H1 (cell line): ENCODE measurements at regions not wholly inside any gene's neighbourhood (a gene's known extent, or its start where the extent isn't known, plus 50 kb on each side); places are given as distances from the start of the nearest gene placed in this dataset.

Experiments used
- CTCF ChIA-PET: fragments of 300-600 bp; sonication (Branson Sonifier 250); formaldehyde crosslinking; loops from one replicate; lab custom pipeline; 2021; ENCODE audit not compliant: partially characterized antibody; lab: Charles Lee
- POLR2A ChIA-PET: fragments of 300-600 bp; sonication (Branson Sonifier 250); formaldehyde crosslinking; loops from one replicate; lab custom pipeline; 2021; ENCODE audit warnings: inconsistent platforms; ENCODE audit not compliant: partially characterized antibody; lab: Charles Lee
- DNase-seq, 2 experiments: peaks; one replicate each; pipeline versions ENCODE4 v3.0.0 to v3.0.0-alpha.2; 2010 to 2022; ENCODE audit warnings: low spot score in 2 of 2, low read depth in 1 of 2, mixed read lengths in 1 of 2
- FAIRE-seq: peaks from 2 replicates; lab custom pipeline; 2011; peaks lifted over from hg19 to GRCh38; lab: Jason Lieb, UNC
- H2AFZ ChIP-seq: 2 replicates; pipeline ENCODE4 v1.8.1; 2012; ENCODE audit warnings: low read length, inconsistent platforms
- H2AK5ac ChIP-seq: 2 replicates; pipeline ENCODE4 v1.6.1; 2013; ENCODE audit warnings: low read depth, low read length
- H2BK120ac ChIP-seq: replicated peaks from 2 replicates; pipeline ENCODE3; 2013; ENCODE audit warnings: low read depth, low read length, inconsistent platforms
- H2BK12ac ChIP-seq: 2 replicates; pipeline ENCODE4 v1.6.1; 2013; ENCODE audit warnings: low read depth, low read length
- H2BK15ac ChIP-seq: 2 replicates; pipeline ENCODE4 v1.6.1; 2013; ENCODE audit warnings: low read length
- H2BK20ac ChIP-seq: 2 replicates; pipeline ENCODE4 v1.6.1; 2013; ENCODE audit warnings: low read length
- H2BK5ac ChIP-seq: 2 replicates; pipeline ENCODE4 v1.6.1; 2013; ENCODE audit warnings: low read depth, low read length
- H3K14ac ChIP-seq: 2 replicates; pipeline ENCODE4 v1.6.1; 2013; ENCODE audit warnings: inconsistent platforms; ENCODE audit not compliant: insufficient read length
- H3K18ac ChIP-seq: 2 replicates; pipeline ENCODE4 v1.6.1; 2013; ENCODE audit warnings: low read length; ENCODE audit errors: extremely low read depth
- H3K23ac ChIP-seq: 2 replicates; pipeline ENCODE4 v1.6.1; 2013; ENCODE audit warnings: inconsistent platforms; ENCODE audit not compliant: insufficient read length
- H3K23me2 ChIP-seq: 2 replicates; pipeline ENCODE4 v1.6.1; 2013; ENCODE audit warnings: low read depth, low read length
- H3K27ac ChIP-seq: 2 replicates; pipeline ENCODE4 v1.6.1; 2011; ENCODE audit warnings: low read depth, low read length, inconsistent platforms
- H3K27me3 ChIP-seq, 4 experiments: replicated peaks in 1 of 4; 1 replicate in 1 of 4; 2 replicates in 3 of 4; pipeline versions ENCODE4 v1.6.1 to v1.8.1; 2011 to 2013; ENCODE audit warnings: low read length in 3 of 4, mild to moderate bottlenecking in 3 of 4, inconsistent platforms in 2 of 4, mixed read lengths in 2 of 4, moderate library complexity in 1 of 4; ENCODE audit not compliant: control insufficient read depth in 3 of 4, insufficient read depth in 3 of 4; ENCODE audit errors: extremely low read depth in 1 of 4
- H3K36me3 ChIP-seq, 4 experiments: 2 replicates each; pipeline versions ENCODE4 v1.6.1 to v1.8.1; 2011 to 2013; ENCODE audit warnings: mild to moderate bottlenecking in 4 of 4, low read length in 3 of 4, moderate library complexity in 2 of 4, control low read depth in 1 of 4, inconsistent platforms in 1 of 4; ENCODE audit not compliant: insufficient read depth in 4 of 4, control insufficient read depth in 2 of 4
- H3K4ac ChIP-seq: replicated peaks from 2 replicates; pipeline ENCODE3; 2013; ENCODE audit warnings: low read length, low read depth, mixed read lengths, inconsistent platforms; ENCODE audit not compliant: insufficient read length
- H3K4me1 ChIP-seq, 4 experiments: replicated peaks in 1 of 4; 1 replicate in 1 of 4; 2 replicates in 3 of 4; pipeline versions ENCODE4 v1.6.1 to v1.8.1; 2011 to 2013; ENCODE audit warnings: low read length in 3 of 4, inconsistent platforms in 2 of 4, mixed read lengths in 1 of 4; ENCODE audit not compliant: insufficient read depth in 4 of 4, control insufficient read depth in 3 of 4
- H3K4me2 ChIP-seq, 2 experiments: 2 replicates each; pipeline versions ENCODE4 v1.6.1 to v1.8.1; 2011 to 2013; ENCODE audit warnings: low read depth in 2 of 2, low read length in 2 of 2, control low read depth in 1 of 2, inconsistent platforms in 1 of 2, mild to moderate bottlenecking in 1 of 2; ENCODE audit not compliant: insufficient read depth in 1 of 2
- H3K4me3 ChIP-seq, 4 experiments: fragments of 200-600, 300-600 bp in 1 of 4; sonication (generic), shearing (Covaris generic), sonication (Bioruptor Twin) in 1 of 4; 2 replicates each; pipeline versions ENCODE4 v1.5.1 to v1.8.1; 2011 to 2016; ENCODE audit warnings: low read length in 4 of 4, low read depth in 3 of 4, control low read depth in 2 of 4, inconsistent platforms in 2 of 4, mild to moderate bottlenecking in 2 of 4, mixed read lengths in 1 of 4, moderate library complexity in 1 of 4; ENCODE audit not compliant: insufficient read depth in 2 of 4; ENCODE audit errors: extremely low read depth in 1 of 4
- H3K56ac ChIP-seq: replicated peaks from 2 replicates; pipeline ENCODE3; 2013; ENCODE audit warnings: low read depth, mild to moderate bottlenecking, mixed read lengths, low read length, inconsistent platforms; ENCODE audit not compliant: insufficient read length
- H3K79me1 ChIP-seq: 2 replicates; pipeline ENCODE4 v1.6.1; 2013; ENCODE audit warnings: low read depth, low read length, control low read depth
- H3K79me2 ChIP-seq, 2 experiments: 2 replicates each; pipeline versions ENCODE4 v1.6.1 to v1.8.1; 2012 to 2013; ENCODE audit warnings: low read length in 2 of 2, mild to moderate bottlenecking in 2 of 2, inconsistent platforms in 1 of 2; ENCODE audit not compliant: insufficient read depth in 2 of 2, control insufficient read depth in 1 of 2
- H3K9ac ChIP-seq, 4 experiments: replicated peaks in 1 of 4; 1 replicate in 1 of 4; 2 replicates in 3 of 4; pipeline versions ENCODE4 v1.6.1 to v1.8.1; 2011 to 2013; ENCODE audit warnings: low read depth in 3 of 4, low read length in 3 of 4, control low read depth in 2 of 4, mild to moderate bottlenecking in 2 of 4, moderate library complexity in 2 of 4, inconsistent platforms in 1 of 4; ENCODE audit errors: extremely low read depth in 1 of 4
- H3K9me3 ChIP-seq, 2 experiments: 2 replicates each; pipeline versions ENCODE4 v1.6.1 to v1.8.1; 2012 to 2013; ENCODE audit warnings: mild to moderate bottlenecking in 2 of 2, moderate library complexity in 2 of 2, control low read depth in 1 of 2, inconsistent platforms in 1 of 2, low read depth in 1 of 2, low read length in 1 of 2, mixed read lengths in 1 of 2; ENCODE audit not compliant: insufficient read depth in 2 of 2
- H4K20me1 ChIP-seq, 2 experiments: replicated peaks in 1 of 2; 2 replicates each; pipeline versions ENCODE3 to v1.8.1; 2011 to 2013; ENCODE audit warnings: inconsistent platforms in 2 of 2, low read length in 2 of 2, mild to moderate bottlenecking in 1 of 2; ENCODE audit not compliant: insufficient read depth in 2 of 2, control insufficient read depth in 1 of 2
- H4K5ac ChIP-seq: 2 replicates; pipeline ENCODE4 v1.6.1; 2013; ENCODE audit warnings: low read length, low read depth, mixed read lengths, inconsistent platforms; ENCODE audit not compliant: insufficient read length
- H4K8ac ChIP-seq: 2 replicates; pipeline ENCODE4 v1.8.0; 2013; ENCODE audit warnings: mild to moderate bottlenecking, moderate library complexity, low read length, inconsistent platforms; ENCODE audit not compliant: insufficient read depth; ENCODE audit errors: extremely low read depth
- H4K91ac ChIP-seq: replicated peaks from 2 replicates; pipeline ENCODE3; 2013; ENCODE audit warnings: low read length, mixed read lengths, inconsistent platforms; ENCODE audit not compliant: insufficient read length
- CHD1 ChIP-seq: IDR thresholded peaks from 2 replicates; pipeline ENCODE4 v1.6.1; 2012; ENCODE audit warnings: low read depth, low read length, improper control_type of control experiment
- CHD2 ChIP-seq: IDR thresholded peaks from 2 replicates; pipeline ENCODE4 v1.6.1; 2012; ENCODE audit warnings: low read length, improper control_type of control experiment
- CTBP2 ChIP-seq: IDR thresholded peaks from 2 replicates; pipeline ENCODE4 v1.7.0; 2011; ENCODE audit warnings: borderline replicate concordance, mild to moderate bottlenecking, moderate library complexity, mixed read lengths, low read length; ENCODE audit not compliant: insufficient read depth, insufficient read length
- EP300 ChIP-seq, 2 experiments: IDR thresholded peaks; 1 replicate in 1 of 2; 2 replicates in 1 of 2; pipeline ENCODE4 v1.6.1; 2011 to 2012; ENCODE audit warnings: low read depth in 2 of 2, low read length in 2 of 2, mild to moderate bottlenecking in 2 of 2, borderline replicate concordance in 1 of 2, inconsistent platforms in 1 of 2, moderate library complexity in 1 of 2
- FOSL1 ChIP-seq: IDR thresholded peaks from 2 replicates; pipeline ENCODE4 v1.6.1; 2011; ENCODE audit warnings: mild to moderate bottlenecking, low read depth, low read length, moderate library complexity; ENCODE audit not compliant: insufficient read depth
- POLR2A ChIP-seq, 2 experiments: IDR thresholded peaks; 1 replicate in 1 of 2; 2 replicates in 1 of 2; pipeline ENCODE4 v1.6.1; 2011; ENCODE audit warnings: low read depth in 2 of 2, low read length in 2 of 2, mild to moderate bottlenecking in 2 of 2; ENCODE audit errors: control extremely low read depth in 1 of 2
- RBBP5 ChIP-seq: IDR thresholded peaks from 2 replicates; pipeline ENCODE4 v1.7.1; 2012; ENCODE audit warnings: low read depth, mild to moderate bottlenecking, inconsistent platforms, low read length, moderate library complexity, borderline replicate concordance
- RNF2 ChIP-seq: fragments of 200-900, 300-1000 bp; sonication (generic); IDR thresholded peaks from 2 replicates; pipeline ENCODE4 v1.7.1; 2016; ENCODE audit warnings: borderline replicate concordance, low read depth, mild to moderate bottlenecking, antibody characterized with exemption, low read length; ENCODE audit not compliant: poor library complexity, severe bottlenecking; ENCODE audit errors: missing control alignments
- RXRA ChIP-seq: IDR thresholded peaks from 2 replicates; pipeline ENCODE4 v1.6.1; 2011; ENCODE audit warnings: low read depth, mild to moderate bottlenecking, low read length, moderate library complexity; ENCODE audit not compliant: insufficient read depth
- SIN3A ChIP-seq, 2 experiments: IDR thresholded peaks in 1 of 2; conservative IDR thresholded peaks in 1 of 2; 2 replicates each; pipeline ENCODE4 v1.6.1; 2011 to 2012; ENCODE audit warnings: low read length in 2 of 2, improper control_type of control experiment in 1 of 2, low read depth in 1 of 2, mild to moderate bottlenecking in 1 of 2
- SP2 ChIP-seq: IDR thresholded peaks from 2 replicates; pipeline ENCODE4 v1.6.1; 2012; ENCODE audit warnings: mild to moderate bottlenecking, low read length, inconsistent platforms
- WGBS, 2 experiments: shearing (Covaris generic) in 1 of 2; methylation state at CpG; one replicate each; pipeline versions ENCODE4 v1.1.6 to v1.1.7; 2013 to 2015; ENCODE audit warnings: low lambda C conversion rate in 2 of 2, mixed read lengths in 2 of 2, inconsistent platforms in 1 of 2, low coverage in 1 of 2, missing lambda C conversion rate in 1 of 2; ENCODE audit not compliant: insufficient replicate concordance in 2 of 2, insufficient coverage in 1 of 2, insufficient read length in 1 of 2; ENCODE audit errors: extremely low coverage in 1 of 2, missing lambda C conversion rate in 1 of 2; 5-methylcytosine and 5-hydroxymethylcytosine counted together
- TF ChIP-seq, protein P1 (sequence below): IDR thresholded peaks from 2 replicates; pipeline ENCODE4 v1.6.1; 2012; ENCODE audit warnings: inconsistent platforms

DNA sequence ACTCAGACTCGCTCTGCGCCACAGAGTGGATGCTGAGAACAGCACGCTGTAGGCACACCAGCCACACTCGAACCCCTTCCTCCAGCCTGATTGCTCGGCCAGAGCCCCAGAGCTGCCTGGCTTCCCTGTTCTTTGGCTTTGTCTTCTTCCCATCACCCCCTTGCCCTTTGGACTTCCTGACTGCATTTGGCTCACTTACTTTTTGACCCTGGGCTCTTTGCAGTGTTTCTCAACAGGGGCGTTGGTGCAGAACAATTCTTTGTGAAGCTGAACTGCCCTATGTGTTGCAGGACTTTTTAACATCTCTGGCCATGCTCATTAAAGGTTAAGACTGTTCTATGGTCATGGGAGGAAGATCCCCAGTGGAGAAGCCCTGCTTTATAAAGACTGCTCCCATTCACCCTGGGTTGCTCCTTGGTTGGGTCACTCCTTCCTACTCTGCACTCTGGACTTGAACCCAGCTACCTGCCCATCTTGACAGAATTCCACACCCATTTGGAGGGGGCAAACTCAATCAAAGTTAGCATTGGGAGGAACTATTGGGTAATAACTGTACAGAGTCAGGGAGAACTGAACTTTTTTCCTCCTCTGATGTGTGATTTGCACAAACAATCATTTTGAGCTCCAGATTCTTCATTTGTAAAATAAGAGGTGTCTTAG lies 127.7 kb upstream of the PLEKHG7 start:
- Histone ChIP-seq H4K91ac (no peak overlapping the region), H2BK20ac (no peak overlapping the region), H3K56ac (no peak overlapping the region), H3K23me2 (no peaks in the 10 kb centered on the region), H3K4ac (no peak overlapping the region), H3K27me3 (no peaks in the 10 kb centered on the region), H2AFZ (peak overlapping the region; percentile 13), H2BK120ac (no peak overlapping the region), H3K4me3 (no peak overlapping the region), H3K9ac (no peak overlapping the region), H4K8ac (no peak overlapping the region), H3K79me1 (no peaks in the 10 kb centered on the region), H3K27ac (no peak overlapping the region), H2BK15ac (no peak overlapping the region), H3K9me3 (no peaks in the 10 kb centered on the region), H4K5ac (no peak overlapping the region), H3K4me2 (no peak overlapping the region), H2AK5ac (no peak overlapping the region), H3K18ac (no peak overlapping the region), H2BK5ac (no peak overlapping the region), H3K79me2 (no peaks in the 10 kb centered on the region), H3K23ac (no peak overlapping the region), H3K14ac (no peak overlapping the region), H4K20me1 (no peaks in the 10 kb centered on the region), H3K36me3 (no peaks in the 10 kb centered on the region), H3K4me1 (peaks cover 0 to 4% (median 2%) of the 10 kb centered on the region in 4 experiments; a peak in 2 of 7 replicates), H2BK12ac (peak overlapping the region; percentile 21; the same call in 1 of the 2 replicates)
- CTCF ChIA-PET, result interaction anchor here (0.9 to 2.8 kb wide), 16 partner anchors 8 to 1193 kb away, joined by 3 to 10 read pairs (median 5); no protein-coding TSS in a partner anchor
- 92% methylated on average over 6 of the region's 6 CpGs; no CpG with 5 or more reads in 1 of the 2 experiments for WGBS, 2 experiments
- POLR2A ChIA-PET, result no interaction called here
- FAIRE-seq, result no peak
- no peak for DNase-seq
- TF ChIP-seq CHD2 (no peak), CHD1 (no peak), EP300 (IDR thresholded peaks at IDR 0.05; ENCODE audit: borderline replicate concordance in 1 of 2, low read depth in 2 of 2, low read length in 2 of 2) (no peak), RNF2 (no peak), CTBP2 (no peak), RBBP5 (no peak), SP2 (no peak), FOSL1 (no peak), POLR2A (IDR thresholded peaks at IDR 0.05; ENCODE audit: control extremely low read depth in 1 of 2, low read depth in 2 of 2, low read length in 2 of 2) (no peak), SIN3A (conservative IDR thresholded peaks at IDR 0.05 in 1 of 2, IDR thresholded peaks at IDR 0.05 in 1 of 2; ENCODE audit: low read depth in 1 of 2, low read length in 2 of 2) (no peak), RXRA (no peak)
- TF ChIP-seq, protein P1, sequence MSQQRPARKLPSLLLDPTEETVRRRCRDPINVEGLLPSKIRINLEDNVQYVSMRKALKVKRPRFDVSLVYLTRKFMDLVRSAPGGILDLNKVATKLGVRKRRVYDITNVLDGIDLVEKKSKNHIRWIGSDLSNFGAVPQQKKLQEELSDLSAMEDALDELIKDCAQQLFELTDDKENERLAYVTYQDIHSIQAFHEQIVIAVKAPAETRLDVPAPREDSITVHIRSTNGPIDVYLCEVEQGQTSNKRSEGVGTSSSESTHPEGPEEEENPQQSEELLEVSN, result no peak
